ENCODE measurements at regions not wholly inside any gene's neighbourhood (a gene's known extent, or its start where the extent isn't known, plus 50 kb on each side); places are given as distances from the start of the nearest gene placed in this dataset.
A peak's percentile ranks its signal among the peaks of the same experiment; 100 is the strongest.

DNA sequence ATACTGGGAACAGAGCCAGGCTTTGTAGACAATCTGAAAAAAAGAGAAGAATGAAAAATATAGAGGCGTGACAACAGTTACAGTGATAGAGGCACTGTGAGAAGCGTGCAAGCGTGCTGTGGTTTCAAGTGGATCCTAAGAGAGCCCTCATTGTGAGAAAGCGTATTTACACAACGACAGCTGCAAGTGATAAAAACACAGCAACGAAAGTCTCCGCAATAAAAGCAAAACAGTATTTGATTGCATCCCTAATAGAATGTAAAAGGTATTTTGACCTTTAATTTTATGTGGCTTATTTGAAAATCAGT is 642.7 kb upstream of the ARGLU1 start:
- no peak for DNase-seq (ENCODE audit: low read depth)
- no peak overlapping the region for H3K4me3 ChIP-seq (ENCODE audit: low read depth, low read length)
- TF ChIP-seq, protein P1, sequence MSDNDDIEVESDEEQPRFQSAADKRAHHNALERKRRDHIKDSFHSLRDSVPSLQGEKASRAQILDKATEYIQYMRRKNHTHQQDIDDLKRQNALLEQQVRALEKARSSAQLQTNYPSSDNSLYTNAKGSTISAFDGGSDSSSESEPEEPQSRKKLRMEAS (IDR thresholded peaks at IDR 0.05; ENCODE audit: low read depth, low read length): no peak
- no peak for TF ChIP-seq MYC (IDR thresholded peaks at IDR 0.05; ENCODE audit: low read depth, low read length)
- TF ChIP-seq POLR2A (IDR thresholded peaks at IDR 0.05; ENCODE audit: extremely low read depth, insufficient read length): no peak
- TF ChIP-seq, protein P2, sequence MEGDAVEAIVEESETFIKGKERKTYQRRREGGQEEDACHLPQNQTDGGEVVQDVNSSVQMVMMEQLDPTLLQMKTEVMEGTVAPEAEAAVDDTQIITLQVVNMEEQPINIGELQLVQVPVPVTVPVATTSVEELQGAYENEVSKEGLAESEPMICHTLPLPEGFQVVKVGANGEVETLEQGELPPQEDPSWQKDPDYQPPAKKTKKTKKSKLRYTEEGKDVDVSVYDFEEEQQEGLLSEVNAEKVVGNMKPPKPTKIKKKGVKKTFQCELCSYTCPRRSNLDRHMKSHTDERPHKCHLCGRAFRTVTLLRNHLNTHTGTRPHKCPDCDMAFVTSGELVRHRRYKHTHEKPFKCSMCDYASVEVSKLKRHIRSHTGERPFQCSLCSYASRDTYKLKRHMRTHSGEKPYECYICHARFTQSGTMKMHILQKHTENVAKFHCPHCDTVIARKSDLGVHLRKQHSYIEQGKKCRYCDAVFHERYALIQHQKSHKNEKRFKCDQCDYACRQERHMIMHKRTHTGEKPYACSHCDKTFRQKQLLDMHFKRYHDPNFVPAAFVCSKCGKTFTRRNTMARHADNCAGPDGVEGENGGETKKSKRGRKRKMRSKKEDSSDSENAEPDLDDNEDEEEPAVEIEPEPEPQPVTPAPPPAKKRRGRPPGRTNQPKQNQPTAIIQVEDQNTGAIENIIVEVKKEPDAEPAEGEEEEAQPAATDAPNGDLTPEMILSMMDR (IDR thresholded peaks at IDR 0.05; ENCODE audit: low read depth, low read length): no peak

DNA sequence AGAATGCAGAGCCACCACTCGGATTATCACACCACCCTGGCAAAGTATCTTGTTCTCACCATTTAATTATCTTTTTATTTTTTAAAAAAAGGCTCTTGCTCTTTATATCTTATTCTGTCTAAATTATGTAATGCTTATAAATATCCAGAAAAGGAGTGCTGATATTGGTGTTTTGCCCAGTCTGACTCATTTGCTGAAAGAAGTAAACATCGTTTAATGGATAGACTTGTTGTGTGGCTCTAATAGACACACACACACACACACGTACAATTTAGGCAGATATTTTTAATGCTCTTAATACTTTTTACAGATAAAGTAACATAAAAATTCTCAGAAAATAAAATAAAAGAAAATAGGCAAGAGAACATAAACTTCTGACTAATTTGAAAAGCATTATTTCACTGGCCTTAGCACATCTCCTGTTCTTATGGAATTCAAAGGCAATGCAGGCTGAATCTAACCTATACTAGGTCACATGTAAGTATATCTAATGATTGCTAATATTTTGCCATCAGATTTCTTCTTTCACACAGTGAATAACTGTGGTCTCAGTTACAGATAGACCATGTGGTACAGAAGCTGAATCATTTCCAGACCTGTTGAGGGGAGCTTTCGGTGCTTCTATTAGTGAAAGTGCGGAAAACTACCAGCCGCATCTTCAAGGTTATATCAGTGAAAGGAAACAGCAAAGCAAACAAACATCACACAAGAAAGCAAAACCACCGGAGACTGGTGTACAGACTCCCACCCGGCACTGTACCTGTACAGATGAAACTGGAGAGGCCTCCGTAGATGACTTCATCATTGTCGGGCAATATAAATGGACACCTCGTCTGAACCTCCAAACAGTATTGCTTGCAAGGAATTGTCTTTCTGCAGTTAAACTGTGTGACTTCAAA is 642.1 kb upstream of the ARGLU1 start:
- H3K4me3 ChIP-seq (ENCODE audit: low read depth, low read length): no peak overlapping the region
- no peak for DNase-seq (ENCODE audit: low read depth)
- TF ChIP-seq, protein P1 (IDR thresholded peaks at IDR 0.05; ENCODE audit: low read depth, low read length): no peak
- TF ChIP-seq MYC (IDR thresholded peaks at IDR 0.05; ENCODE audit: low read depth, low read length) (no peak), POLR2A (IDR thresholded peaks at IDR 0.05; ENCODE audit: extremely low read depth, insufficient read length) (no peak)
- TF ChIP-seq, protein P2 (IDR thresholded peaks at IDR 0.05; ENCODE audit: low read depth, low read length): no peak

DNA sequence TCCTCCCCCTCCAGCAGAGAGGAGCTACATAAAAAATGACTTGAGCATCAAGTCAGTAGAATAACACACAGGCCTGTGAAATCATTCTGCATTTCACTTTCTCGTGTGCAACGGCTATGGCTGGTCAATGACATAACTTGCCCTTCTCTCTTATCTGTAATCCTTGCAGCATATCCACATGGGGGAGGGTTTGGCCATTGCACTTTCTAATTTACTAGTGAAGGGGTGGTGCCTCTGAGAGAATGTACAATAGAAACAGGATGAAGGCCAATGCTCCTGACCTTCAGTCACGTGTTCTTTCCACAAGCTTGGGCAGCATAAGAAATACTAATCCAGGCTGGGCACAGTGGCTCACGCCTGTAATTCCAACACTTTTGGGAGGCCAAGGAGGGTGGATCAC is 641.0 kb upstream of the ARGLU1 start:
- TF ChIP-seq, protein P1 (IDR thresholded peaks at IDR 0.05; ENCODE audit: low read depth, low read length): no peak
- TF ChIP-seq, protein P2 (IDR thresholded peaks at IDR 0.05; ENCODE audit: low read depth, low read length): no peak
- TF ChIP-seq POLR2A (IDR thresholded peaks at IDR 0.05; ENCODE audit: extremely low read depth, insufficient read length) (no peak), MYC (IDR thresholded peaks at IDR 0.05; ENCODE audit: low read depth, low read length) (no peak)
- H3K4me3 ChIP-seq (ENCODE audit: low read depth, low read length): no peak overlapping the region
- DNase-seq (ENCODE audit: low read depth): no peak

DNA sequence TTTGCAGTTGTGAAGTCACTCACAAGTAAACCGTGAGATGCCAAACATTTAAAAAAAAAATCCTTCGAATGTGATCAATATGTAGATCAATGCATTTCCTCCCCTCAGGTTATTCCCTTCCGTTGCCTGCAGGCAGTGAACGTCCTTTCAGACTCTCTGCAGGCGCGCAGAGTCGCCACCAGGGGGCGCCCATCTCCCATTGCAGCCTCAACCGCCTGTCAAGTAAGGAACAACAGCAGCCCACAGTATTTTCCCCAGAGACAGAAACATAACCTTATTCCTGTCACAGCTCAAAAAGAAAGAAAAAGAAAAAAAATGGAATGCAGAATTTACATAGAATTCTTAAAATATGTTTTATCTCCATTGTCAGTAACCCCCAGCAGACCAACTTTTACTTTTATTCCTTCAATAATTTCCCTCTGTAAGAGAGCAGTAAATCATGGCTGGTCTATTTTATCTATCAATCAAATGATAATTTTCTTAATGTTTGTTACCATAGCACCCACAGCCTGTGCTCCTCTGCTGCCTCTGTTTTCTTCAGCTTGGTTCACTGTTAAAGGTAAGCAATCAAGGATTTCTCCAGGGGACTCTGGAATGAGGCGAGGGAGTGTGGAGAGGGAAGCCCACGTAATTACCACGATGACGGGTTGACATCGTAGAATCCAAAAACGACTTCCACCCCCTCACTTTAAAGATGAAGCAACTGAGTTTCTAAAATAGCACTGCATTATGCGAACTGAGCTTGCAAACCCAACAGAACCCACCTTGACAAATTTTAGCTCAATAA is 637.6 kb upstream of the ARGLU1 start:
- peak; percentile 73 for DNase-seq (ENCODE audit: low read depth)
- TF ChIP-seq, protein P2 (IDR thresholded peaks at IDR 0.05; ENCODE audit: low read depth, low read length): peak; percentile 99
- TF ChIP-seq, protein P1 (IDR thresholded peaks at IDR 0.05; ENCODE audit: low read depth, low read length): 0 out of 2 replicates have a peak, but pooled peaks have one; percentile 3
- no peak for TF ChIP-seq MYC (IDR thresholded peaks at IDR 0.05; ENCODE audit: low read depth, low read length)
- no peak for TF ChIP-seq POLR2A (IDR thresholded peaks at IDR 0.05; ENCODE audit: extremely low read depth, insufficient read length)
- no peak overlapping the region for H3K4me3 ChIP-seq (ENCODE audit: low read depth, low read length)

DNA sequence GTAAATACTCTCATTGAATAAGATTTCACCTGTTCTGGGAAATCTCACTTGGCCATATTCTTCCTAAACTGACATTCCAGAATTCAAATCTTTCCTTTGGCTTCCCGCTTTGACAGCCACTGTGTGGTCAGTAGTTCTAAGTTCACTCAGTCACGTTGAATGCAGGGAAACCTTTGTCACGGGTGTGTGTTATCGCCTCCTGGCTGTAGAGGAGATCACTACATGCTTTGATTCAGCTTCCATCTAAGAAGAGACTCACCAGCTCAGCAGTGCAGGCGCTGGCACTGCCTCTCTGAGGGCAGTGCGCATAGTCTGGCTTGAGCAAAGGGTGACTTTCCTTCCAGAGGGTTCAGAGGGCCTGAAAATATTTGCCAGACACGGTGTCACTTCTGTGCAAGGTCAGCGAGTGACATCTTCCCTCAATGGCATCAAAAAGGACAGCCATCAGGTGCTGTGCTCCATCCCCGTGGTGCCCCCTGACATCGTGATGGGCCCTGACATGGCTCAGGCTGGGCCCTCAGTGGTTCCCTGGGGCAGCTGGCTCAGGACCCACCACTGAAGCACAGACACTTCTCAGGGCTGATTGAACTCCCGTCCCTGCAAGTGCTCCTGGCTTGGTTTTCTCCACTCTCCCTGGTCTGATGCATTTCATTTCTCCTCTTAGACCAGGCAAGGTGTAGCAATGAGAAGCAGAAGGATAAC is 635.4 kb upstream of the ARGLU1 start:
- no peak overlapping the region for H3K4me3 ChIP-seq (ENCODE audit: low read depth, low read length)
- DNase-seq (ENCODE audit: low read depth): peak; percentile 43
- TF ChIP-seq MYC (IDR thresholded peaks at IDR 0.05; ENCODE audit: low read depth, low read length): 0 out of 2 replicates have a peak, but pooled peaks have one; percentile 15
- no peak for TF ChIP-seq POLR2A (IDR thresholded peaks at IDR 0.05; ENCODE audit: extremely low read depth, insufficient read length)
- TF ChIP-seq, protein P2 (IDR thresholded peaks at IDR 0.05; ENCODE audit: low read depth, low read length): peak; percentile 67
- TF ChIP-seq, protein P1 (IDR thresholded peaks at IDR 0.05; ENCODE audit: low read depth, low read length): peak; percentile 51

Data from NB4 (cell line).